ENCODE measurements at regions not wholly inside any gene's neighbourhood (a gene's known extent, or its start where the extent isn't known, plus 50 kb on each side); places are given as distances from the start of the nearest gene placed in this dataset.

- TF ChIP-seq MYC (IDR thresholded peaks at IDR 0.05; ENCODE audit: low read depth, low read length), result no peak
- TF ChIP-seq MAX (IDR thresholded peaks at IDR 0.05; ENCODE audit: low read depth, low read length), result no peak
- TF ChIP-seq POLR2A (IDR thresholded peaks at IDR 0.05; ENCODE audit: extremely low read depth, insufficient read length), result no peak
- no peak for TF ChIP-seq CTCF (IDR thresholded peaks at IDR 0.05; ENCODE audit: low read depth, low read length)
Observed at GRCh38 chr11:105269862-105270261, 130.3 kb upstream of the CARD18 start.

GRCh38 chr11:105268404-105269062 is 129.0 kb upstream of the CARD18 start:
- TF ChIP-seq POLR2A (IDR thresholded peaks at IDR 0.05; ENCODE audit: extremely low read depth, insufficient read length) (no peak), CTCF (IDR thresholded peaks at IDR 0.05; ENCODE audit: low read depth, low read length) (no peak), MYC (IDR thresholded peaks at IDR 0.05; ENCODE audit: low read depth, low read length) (no peak), MAX (IDR thresholded peaks at IDR 0.05; ENCODE audit: low read depth, low read length) (no peak)
- DNase-seq (ENCODE audit: low read depth), result no peak
- no peak overlapping the region for H3K4me3 ChIP-seq (ENCODE audit: low read depth, low read length)

More at GRCh38 chr11:105269862-105270261, 130.3 kb upstream of the CARD18 start:
- DNase-seq (ENCODE audit: low read depth), result no peak
- H3K4me3 ChIP-seq (ENCODE audit: low read depth, low read length), result no peak overlapping the region

GRCh38 chr11:105265845-105266244 is 126.3 kb upstream of the CARD18 start:
- TF ChIP-seq CTCF (IDR thresholded peaks at IDR 0.05; ENCODE audit: low read depth, low read length) (no peak), MAX (IDR thresholded peaks at IDR 0.05; ENCODE audit: low read depth, low read length) (no peak), MYC (IDR thresholded peaks at IDR 0.05; ENCODE audit: low read depth, low read length) (no peak), POLR2A (IDR thresholded peaks at IDR 0.05; ENCODE audit: extremely low read depth, insufficient read length) (no peak)
- H3K4me3 ChIP-seq (ENCODE audit: low read depth, low read length), result no peak overlapping the region
- DNase-seq (ENCODE audit: low read depth), result no peak

- no peak for TF ChIP-seq MAX (IDR thresholded peaks at IDR 0.05; ENCODE audit: low read depth, low read length)
- no peak for TF ChIP-seq POLR2A (IDR thresholded peaks at IDR 0.05; ENCODE audit: extremely low read depth, insufficient read length)
- TF ChIP-seq CTCF (IDR thresholded peaks at IDR 0.05; ENCODE audit: low read depth, low read length), result no peak
- TF ChIP-seq MYC (IDR thresholded peaks at IDR 0.05; ENCODE audit: low read depth, low read length), result no peak
- DNase-seq (ENCODE audit: low read depth), result no peak
- no peak overlapping the region for H3K4me3 ChIP-seq (ENCODE audit: low read depth, low read length)
Observed at GRCh38 chr11:105260976-105261375, 121.4 kb upstream of the CARD18 start.

GRCh38 chr11:105245781-105246315 is 106.3 kb upstream of the CARD18 start:
- TF ChIP-seq MAX (IDR thresholded peaks at IDR 0.05; ENCODE audit: low read depth, low read length), result no peak
- no peak for TF ChIP-seq MYC (IDR thresholded peaks at IDR 0.05; ENCODE audit: low read depth, low read length)
- no peak for TF ChIP-seq POLR2A (IDR thresholded peaks at IDR 0.05; ENCODE audit: extremely low read depth, insufficient read length)
- no peak for TF ChIP-seq CTCF (IDR thresholded peaks at IDR 0.05; ENCODE audit: low read depth, low read length)
- H3K4me3 ChIP-seq (ENCODE audit: low read depth, low read length), result no peak overlapping the region
- DNase-seq (ENCODE audit: low read depth), result no peak
